Adrenal gland (tissue), 5 donors: ENCODE measurements at regions not wholly inside any gene's neighbourhood (a gene's known extent, or its start where the extent isn't known, plus 50 kb on each side); places are given as distances from the start of the nearest gene placed in this dataset.
"Not testable (repeated sequence)": the region's sequence is repeated elsewhere in the genome, so short reads cannot be mapped to it uniquely, and the experiment has no call there.

Source experiments
- POLR2A ChIP-seq, 2 donors: fragments of 450-650 bp; IDR thresholded peaks; one replicate each; pipeline ENCODE4 v1.6.1; 2017; ENCODE audit warnings: antibody characterized with exemption in 2 of 2, mild to moderate bottlenecking in 2 of 2, moderate library complexity in 1 of 2
- TF ChIP-seq, protein P1 (sequence below), 6 experiments: fragments of 450-650 bp in 4 of 6; fragments of 200-600 bp in 2 of 6; sonication (generic) in 1 of 6; IDR thresholded peaks; 1 replicate in 5 of 6; 2 replicates in 1 of 6; pipeline versions ENCODE4 v1.5.1 to v1.8.0; 2016 to 2021; ENCODE audit warnings: antibody characterized with exemption in 6 of 6, mild to moderate bottlenecking in 2 of 6, moderate library complexity in 1 of 6
- donor health status: DM: no; HTN: no; CAD: no.

DNA sequence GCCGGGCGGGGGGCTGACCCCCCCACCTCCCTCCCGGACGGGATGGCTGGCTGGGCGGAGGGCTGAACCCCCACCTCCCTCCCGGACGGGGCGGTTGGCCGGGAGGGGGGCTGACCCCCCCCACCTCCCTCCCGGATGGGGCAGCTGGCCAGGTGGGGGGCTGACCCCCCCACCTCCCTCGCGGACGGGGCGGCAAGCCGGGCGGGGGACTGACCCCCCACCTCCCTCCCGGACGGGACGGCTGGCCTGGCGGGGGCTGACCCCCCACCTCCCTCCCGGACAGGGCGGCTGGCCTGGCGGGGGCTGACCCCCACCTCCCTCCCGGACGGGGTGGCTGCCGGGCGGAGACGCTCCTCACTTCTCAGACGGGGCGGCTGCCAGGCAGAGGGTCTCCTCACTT, 440.1 kb upstream of the ISX start:
- TF ChIP-seq, protein P1, sequence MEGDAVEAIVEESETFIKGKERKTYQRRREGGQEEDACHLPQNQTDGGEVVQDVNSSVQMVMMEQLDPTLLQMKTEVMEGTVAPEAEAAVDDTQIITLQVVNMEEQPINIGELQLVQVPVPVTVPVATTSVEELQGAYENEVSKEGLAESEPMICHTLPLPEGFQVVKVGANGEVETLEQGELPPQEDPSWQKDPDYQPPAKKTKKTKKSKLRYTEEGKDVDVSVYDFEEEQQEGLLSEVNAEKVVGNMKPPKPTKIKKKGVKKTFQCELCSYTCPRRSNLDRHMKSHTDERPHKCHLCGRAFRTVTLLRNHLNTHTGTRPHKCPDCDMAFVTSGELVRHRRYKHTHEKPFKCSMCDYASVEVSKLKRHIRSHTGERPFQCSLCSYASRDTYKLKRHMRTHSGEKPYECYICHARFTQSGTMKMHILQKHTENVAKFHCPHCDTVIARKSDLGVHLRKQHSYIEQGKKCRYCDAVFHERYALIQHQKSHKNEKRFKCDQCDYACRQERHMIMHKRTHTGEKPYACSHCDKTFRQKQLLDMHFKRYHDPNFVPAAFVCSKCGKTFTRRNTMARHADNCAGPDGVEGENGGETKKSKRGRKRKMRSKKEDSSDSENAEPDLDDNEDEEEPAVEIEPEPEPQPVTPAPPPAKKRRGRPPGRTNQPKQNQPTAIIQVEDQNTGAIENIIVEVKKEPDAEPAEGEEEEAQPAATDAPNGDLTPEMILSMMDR (IDR thresholded peaks at IDR 0.05): not testable (repeated sequence)
- TF ChIP-seq POLR2A (IDR thresholded peaks at IDR 0.05): not testable (repeated sequence)
